HL-60 (cell line): ENCODE measurements at regions not wholly inside any gene's neighbourhood (a gene's known extent, or its start where the extent isn't known, plus 50 kb on each side); places are given as distances from the start of the nearest gene placed in this dataset.
"Not testable (repeated sequence)": the region's sequence is repeated elsewhere in the genome, so short reads cannot be mapped to it uniquely, and the experiment has no call there.

Experiments used
- DNase-seq, 2 experiments: peaks; one replicate each; pipeline ENCODE4 v3.0.0-alpha.2; 2010 to 2020; ENCODE audit warnings: low read depth in 1 of 2, low spot score in 1 of 2
- H3K27ac ChIP-seq: fragments of 250-450 bp; sonication (Bioruptor Pico); replicated peaks from 2 replicates; pipeline ENCODE4 v1.5.1; 2020; ENCODE audit warnings: mild to moderate bottlenecking, moderate library complexity
- H3K27me3 ChIP-seq: fragments of 250-450 bp; sonication (Bioruptor Pico); 2 replicates; pipeline ENCODE4 v1.5.1; 2021; ENCODE audit warnings: mild to moderate bottlenecking, moderate library complexity; ENCODE audit not compliant: insufficient read depth, poor library complexity, severe bottlenecking
- H3K4me3 ChIP-seq: replicated peaks from 2 replicates; pipeline ENCODE4 v1.5.1; 2011; ENCODE audit warnings: mild to moderate bottlenecking, control low read depth, low read length; ENCODE audit not compliant: insufficient read depth
- CTCF ChIP-seq: IDR thresholded peaks from one replicate; pipeline ENCODE4 v1.5.1; 2011; ENCODE audit warnings: low read length, control low read depth, inconsistent platforms; ENCODE audit not compliant: insufficient read depth
- GABPA ChIP-seq: IDR thresholded peaks from 2 replicates; pipeline ENCODE4 v1.6.1; 2012; ENCODE audit warnings: low read depth
- POLR2AphosphoS5 ChIP-seq: IDR thresholded peaks from 2 replicates; pipeline ENCODE4 v1.6.1; 2012; ENCODE audit warnings: low read depth
- REST ChIP-seq: IDR thresholded peaks from 2 replicates; pipeline ENCODE4 v1.6.1; 2012; ENCODE audit warnings: low read depth; ENCODE audit not compliant: insufficient replicate concordance
- SPI1 ChIP-seq: IDR thresholded peaks from 2 replicates; pipeline ENCODE4 v1.6.1; 2012; ENCODE audit warnings: low read depth, mild to moderate bottlenecking, borderline replicate concordance

- DNase-seq, result no peak
Observed at GRCh38 chr4:100014616-100015015, 64.5 kb upstream of the H2AZ1 start.

DNA sequence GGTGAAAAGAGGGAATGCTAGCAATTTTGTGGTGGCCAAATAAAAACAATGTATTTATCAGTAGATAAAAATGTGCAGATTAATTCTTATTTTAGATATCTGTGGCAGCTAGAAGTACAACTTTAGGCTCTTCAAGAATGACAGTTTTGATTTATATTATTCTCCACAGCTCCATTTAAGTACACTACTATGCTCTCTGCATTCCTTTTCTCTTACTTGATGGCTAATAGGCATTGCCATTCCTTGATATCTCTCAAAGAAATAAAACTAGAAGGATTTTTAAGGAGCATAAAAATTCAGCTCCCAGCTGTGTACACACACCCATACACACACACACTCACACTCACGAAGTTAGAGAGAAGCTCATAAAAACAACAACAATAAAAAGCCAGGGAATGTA, 59.4 kb upstream of the H2AZ1 start:
- TF ChIP-seq GABPA (no peak), CTCF (no peak), SPI1 (no peak), REST (no peak), POLR2AphosphoS5 (no peak)
- Histone ChIP-seq H3K27me3 (no peaks in the 10 kb centered on the region), H3K4me3 (no peak overlapping the region), H3K27ac (no peak overlapping the region)
- no peak for DNase-seq

More at GRCh38 chr4:100014616-100015015, 64.5 kb upstream of the H2AZ1 start:
- Histone ChIP-seq H3K27ac (no peak overlapping the region), H3K4me3 (no peak overlapping the region), H3K27me3 (no peaks in the 10 kb centered on the region)
- no peak for TF ChIP-seq SPI1
- no peak for TF ChIP-seq CTCF
- TF ChIP-seq POLR2AphosphoS5, result no peak
- TF ChIP-seq GABPA, result no peak
- no peak for TF ChIP-seq REST

DNA sequence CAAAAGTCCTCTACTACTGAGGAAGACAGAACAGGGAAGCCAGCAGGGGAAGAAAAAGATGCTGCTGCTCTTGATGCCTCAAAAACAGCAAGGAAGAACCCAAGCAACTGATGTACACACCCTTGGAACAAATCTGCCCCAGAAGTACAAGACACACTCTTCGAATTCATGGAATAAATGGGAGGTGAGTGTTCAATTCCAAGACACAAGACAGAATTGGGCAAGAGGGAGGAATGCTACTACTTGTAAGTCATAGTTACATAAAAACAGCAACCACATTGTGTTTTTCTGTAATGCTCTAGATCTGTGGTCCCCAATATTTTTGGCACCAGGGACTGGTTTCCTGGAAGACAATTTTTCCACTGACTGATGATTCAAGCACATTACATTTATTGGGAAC, 58.0 kb upstream of the H2AZ1 start:
- TF ChIP-seq POLR2AphosphoS5 (no peak), SPI1 (no peak), CTCF (no peak), REST (no peak), GABPA (no peak)
- Histone ChIP-seq H3K4me3 (no peak overlapping the region), H3K27me3 (no peaks in the 10 kb centered on the region), H3K27ac (no peak overlapping the region)
- no peak for DNase-seq

- H3K27me3 ChIP-seq, H3K27ac ChIP-seq, H3K4me3 ChIP-seq, DNase-seq: not testable (repeated sequence)
Observed at GRCh38 chr4:100006161-100006560, 56.1 kb upstream of the H2AZ1 start.
